IPS-18c (cell line): ENCODE measurements at regions not wholly inside any gene's neighbourhood (a gene's known extent, or its start where the extent isn't known, plus 50 kb on each side); places are given as distances from the start of the nearest gene placed in this dataset.

Experiments used
- H3K4me3 ChIP-seq: 2 replicates; pipeline ENCODE4 v1.7.0; 2013; ENCODE audit warnings: low read depth, mild to moderate bottlenecking, low read length, moderate library complexity; ENCODE audit not compliant: insufficient read depth
- H3K9me3 ChIP-seq: one replicate; pipeline ENCODE4 v1.6.1; 2013; ENCODE audit warnings: mild to moderate bottlenecking, low read length, moderate library complexity; ENCODE audit not compliant: control insufficient read depth, insufficient read depth

DNA sequence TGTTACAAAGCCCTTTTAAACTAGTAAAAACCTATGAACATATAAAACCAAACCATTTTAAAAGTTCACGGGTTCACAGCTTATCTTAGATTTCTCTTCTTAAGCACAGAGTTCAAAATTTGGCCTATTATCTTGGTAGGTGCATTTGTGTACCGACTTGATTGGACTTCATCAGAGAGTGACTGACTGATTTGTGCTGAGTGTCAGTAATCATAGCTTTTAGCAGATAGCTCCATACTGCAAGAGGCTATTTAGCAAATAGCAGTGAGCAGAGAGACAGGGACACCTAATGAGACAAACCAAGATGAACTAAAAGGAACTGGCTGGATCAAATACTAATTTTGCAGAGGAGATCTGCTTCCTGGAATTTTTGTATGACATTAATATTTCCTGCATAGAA lies 274.5 kb downstream of the PRR16 start:
- no peak overlapping the region for H3K4me3 ChIP-seq
- H3K9me3 ChIP-seq: no peaks in the 10 kb centered on the region

DNA sequence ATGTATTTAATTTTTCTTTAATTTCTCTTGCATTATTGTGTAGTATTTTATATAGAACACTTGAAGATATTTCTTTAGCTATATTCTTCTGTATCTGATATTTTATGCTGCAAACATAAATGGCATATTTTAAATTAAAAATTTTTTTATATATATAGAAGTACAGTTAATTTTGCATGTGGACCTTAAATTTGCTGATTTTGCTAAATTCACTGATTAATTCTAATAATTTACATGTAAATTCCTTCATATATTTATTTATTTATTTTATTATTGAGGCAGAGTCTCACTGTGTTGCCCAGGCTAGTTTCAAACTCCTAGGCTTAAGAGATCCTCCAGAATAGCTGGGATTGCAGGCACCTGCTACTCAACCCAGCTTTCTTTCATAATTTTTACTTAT lies 276.9 kb downstream of the PRR16 start:
- H3K9me3 ChIP-seq: no peaks in the 10 kb centered on the region

DNA sequence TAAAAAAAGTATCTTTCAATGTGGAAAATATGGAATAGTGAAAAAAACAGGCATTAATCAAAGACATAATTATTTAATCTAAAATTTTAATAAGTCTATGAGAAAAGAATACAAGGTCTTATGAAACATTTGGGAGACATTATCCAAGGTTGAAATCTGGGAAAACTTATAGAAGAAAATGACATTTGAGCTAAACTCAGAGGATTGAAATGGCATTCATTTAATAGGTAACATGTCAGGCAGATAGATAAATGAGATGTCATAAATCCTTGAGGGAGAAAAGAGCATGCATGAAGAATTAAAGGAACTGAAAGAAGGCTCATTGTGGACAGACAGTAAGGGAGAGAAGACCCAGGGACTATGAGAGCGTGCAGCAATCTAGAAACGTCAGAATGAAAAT lies 284.4 kb downstream of the PRR16 start:
- H3K9me3 ChIP-seq: no peaks in the 10 kb centered on the region
- H3K4me3 ChIP-seq: no peak overlapping the region

More for the DNA sequence above, 276.9 kb downstream of the PRR16 start:
- H3K4me3 ChIP-seq: no peak overlapping the region

DNA sequence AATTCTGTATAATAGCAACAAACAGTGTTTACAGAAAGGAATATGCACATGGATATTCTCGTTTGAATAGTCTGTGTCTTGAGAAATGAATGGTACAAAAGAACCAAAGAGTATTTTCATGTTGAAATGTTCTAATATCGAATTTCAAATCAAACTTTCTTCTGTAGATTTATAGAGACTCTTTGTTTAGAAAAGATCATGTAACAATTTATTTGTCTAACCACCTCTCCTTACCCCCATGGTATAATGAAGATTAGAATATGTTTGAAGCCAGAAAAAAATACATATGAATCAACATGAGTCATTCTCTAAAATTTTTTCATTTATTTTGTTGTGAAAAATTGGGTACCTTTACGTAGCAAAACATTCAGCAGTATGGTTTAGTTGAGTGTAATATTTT lies 285.6 kb downstream of the PRR16 start:
- Histone ChIP-seq H3K4me3 (no peak overlapping the region), H3K9me3 (no peaks in the 10 kb centered on the region)

DNA sequence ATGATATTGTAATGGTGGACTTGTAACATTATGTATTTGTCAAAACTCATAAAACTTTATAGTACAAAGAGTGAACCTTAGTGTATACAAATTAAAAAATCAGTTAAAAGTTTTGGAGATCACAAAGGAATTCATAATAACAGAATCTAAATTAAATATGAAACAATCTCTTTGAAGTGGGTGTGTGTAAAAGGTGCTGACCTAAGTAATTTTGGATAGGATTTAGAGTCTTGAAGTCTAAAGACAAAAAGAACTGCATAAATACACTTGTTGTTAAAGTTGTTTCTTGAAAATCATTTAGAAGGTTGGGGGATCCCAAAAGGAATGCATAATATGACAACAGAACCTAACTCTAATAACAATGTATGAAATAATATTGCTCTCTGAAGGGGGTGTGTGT lies 295.5 kb downstream of the PRR16 start:
- Histone ChIP-seq H3K4me3 (no peak overlapping the region), H3K9me3 (no peaks in the 10 kb centered on the region)

DNA sequence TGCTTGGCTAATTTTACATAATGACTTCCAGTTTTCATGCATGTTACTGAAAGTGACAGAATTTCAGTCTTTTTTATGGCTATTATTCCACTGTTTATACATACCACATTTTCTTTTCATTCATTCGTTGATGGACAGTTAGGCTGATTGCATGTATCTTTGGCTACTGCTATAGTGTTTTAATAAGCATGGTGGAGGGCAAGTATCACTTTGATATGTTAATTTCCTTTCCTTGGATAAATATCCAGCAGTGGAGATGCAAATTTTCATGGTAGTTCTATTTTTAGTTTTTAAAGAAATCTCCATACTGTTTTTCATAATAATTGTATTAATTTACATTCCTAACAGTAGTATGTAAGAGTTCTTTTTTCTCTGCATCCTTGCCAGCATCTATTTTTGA lies 297.9 kb downstream of the PRR16 start:
- Histone ChIP-seq H3K4me3 (no peak overlapping the region), H3K9me3 (no peaks in the 10 kb centered on the region)

DNA sequence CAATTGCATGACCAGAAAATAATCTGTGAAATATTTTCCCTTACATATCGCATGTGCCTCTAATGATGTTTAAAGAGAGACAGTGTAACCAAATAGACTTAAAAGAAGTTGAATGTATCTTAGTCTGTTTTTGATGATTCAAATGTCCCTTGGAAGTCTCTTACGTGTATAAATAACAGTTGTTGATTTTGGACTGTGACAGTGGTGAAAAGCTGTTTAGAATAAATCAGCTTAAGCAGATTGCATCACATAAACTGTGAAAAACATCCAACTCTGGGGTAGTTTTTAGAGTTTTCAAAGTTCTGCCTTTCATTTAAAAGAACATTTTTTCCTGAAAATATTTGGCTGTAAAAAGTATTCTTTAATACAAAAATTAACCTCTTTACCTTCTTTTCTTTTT lies 301.1 kb downstream of the PRR16 start:
- no peak overlapping the region for H3K4me3 ChIP-seq
- no peaks in the 10 kb centered on the region for H3K9me3 ChIP-seq

DNA sequence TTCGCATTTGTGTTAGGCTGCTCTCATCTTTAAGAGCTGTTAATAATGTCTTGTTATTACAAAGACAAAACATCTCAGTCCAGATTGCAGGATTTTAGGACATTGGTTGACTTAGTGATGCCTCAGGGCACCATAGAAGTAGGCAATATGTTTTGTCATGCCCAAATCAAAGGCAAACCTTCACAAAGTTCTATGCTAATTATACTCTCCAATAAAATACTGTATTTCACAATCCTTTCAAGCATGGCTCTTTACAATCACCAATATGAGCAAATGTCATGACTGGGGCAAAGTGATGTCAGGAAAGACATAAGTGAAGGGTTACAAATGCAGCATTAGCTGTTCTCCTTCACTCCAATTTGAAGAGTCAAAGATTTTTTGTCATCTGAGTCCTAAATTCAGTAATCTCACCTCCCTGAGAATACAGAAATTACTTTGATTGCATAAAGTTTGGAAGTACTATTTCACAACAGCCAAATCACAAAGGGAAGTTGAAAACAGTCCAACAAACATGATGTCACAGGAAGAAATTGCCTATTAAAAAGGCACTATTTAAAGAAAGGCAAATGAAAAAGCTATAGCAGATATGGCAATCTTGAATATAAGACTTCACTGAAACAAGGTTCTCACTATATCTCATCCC lies 303.2 kb downstream of the PRR16 start:
- H3K9me3 ChIP-seq: no peaks in the 10 kb centered on the region
- no peak overlapping the region for H3K4me3 ChIP-seq

DNA sequence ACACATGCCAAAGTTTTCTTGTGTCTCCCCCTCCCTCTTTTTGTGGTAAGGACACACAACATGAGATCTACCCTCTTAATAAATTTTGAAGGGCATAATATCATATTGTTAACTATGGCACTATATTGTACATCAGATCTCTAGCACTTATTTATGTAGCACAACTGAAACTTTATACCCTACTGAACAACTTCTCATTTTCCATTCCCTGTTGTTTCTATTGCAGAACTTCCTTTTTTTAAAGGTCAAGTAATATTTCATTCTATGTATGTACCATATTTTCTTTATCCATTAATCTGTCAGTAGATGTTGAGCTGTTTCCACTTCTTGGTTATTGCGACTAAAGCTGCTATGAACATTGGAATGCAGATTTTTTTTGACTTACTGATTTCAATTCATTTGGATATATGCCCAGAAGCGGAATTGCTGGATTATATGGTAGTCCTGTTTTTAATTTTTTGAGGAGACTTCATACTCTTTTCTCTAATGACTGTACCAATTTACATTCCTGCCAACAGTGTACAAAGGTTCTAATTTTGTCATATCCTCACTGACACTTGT lies 305.3 kb downstream of the PRR16 start:
- Histone ChIP-seq H3K4me3 (no peak overlapping the region), H3K9me3 (no peaks in the 10 kb centered on the region)

DNA sequence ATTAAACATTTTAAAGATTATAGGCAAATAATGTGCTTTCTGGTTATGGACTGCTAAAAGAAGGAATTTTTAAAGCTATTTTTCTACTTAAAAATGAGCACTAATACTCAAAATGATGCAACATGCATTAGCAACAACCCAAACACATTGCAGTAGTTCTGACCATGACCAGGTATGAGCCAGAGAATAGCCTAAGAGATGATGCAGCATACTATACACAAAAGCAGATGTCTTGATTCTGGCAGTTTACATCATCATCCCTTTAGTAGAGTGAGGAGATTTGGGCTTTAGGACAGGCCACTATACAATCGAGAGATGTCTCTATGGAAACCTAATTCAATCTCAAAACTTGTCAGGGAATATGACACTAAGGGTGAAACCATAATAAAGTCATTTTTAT lies 307.1 kb downstream of the PRR16 start:
- H3K9me3 ChIP-seq: no peaks in the 10 kb centered on the region
- no peak overlapping the region for H3K4me3 ChIP-seq

DNA sequence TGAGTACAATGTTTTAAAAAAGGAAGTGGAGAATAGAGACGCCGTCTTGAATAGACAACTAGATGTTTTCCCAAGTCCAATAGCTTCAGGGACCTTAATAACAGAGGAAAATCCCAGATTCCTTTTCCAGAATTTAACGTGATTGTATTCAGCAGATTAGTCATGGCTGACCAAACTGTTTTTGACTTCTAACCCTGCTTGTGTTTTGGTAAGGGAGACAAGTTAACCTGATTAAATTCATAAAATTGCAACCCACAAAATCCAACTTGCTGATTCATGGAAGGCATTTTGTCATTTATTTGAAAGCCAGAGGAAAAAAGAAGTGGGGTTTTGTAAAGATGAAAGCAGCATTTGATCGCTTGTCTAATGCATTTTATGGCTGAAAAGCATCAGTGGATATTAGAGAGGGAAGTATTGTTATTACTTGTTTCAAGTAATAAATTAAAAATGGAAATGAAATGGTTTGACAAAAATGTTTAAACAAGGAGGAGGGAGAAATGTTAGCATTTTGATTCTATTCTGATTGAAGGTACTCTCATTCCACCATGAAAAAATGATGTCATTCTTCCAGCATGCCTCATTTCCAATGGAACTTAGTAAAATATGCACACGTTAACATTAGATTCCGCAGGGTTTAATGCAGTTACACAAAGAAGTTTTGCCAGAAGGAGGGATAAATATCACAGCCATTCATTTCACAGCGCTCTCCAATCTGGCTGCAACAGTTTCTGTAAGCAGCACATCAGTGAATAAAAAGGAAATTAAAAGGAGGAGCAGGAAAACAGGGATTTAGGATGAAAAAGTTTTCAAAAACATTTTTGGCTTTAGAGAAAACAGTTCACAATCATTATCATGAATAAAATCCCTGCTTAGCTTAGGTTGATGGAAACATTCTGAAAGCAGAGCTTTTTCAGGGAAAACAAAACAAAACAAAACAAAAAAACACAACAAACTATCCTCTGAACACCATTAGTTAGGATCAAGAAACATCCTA lies 314.7 kb downstream of the PRR16 start:
- no peaks in the 10 kb centered on the region for H3K9me3 ChIP-seq
- no peak overlapping the region for H3K4me3 ChIP-seq

DNA sequence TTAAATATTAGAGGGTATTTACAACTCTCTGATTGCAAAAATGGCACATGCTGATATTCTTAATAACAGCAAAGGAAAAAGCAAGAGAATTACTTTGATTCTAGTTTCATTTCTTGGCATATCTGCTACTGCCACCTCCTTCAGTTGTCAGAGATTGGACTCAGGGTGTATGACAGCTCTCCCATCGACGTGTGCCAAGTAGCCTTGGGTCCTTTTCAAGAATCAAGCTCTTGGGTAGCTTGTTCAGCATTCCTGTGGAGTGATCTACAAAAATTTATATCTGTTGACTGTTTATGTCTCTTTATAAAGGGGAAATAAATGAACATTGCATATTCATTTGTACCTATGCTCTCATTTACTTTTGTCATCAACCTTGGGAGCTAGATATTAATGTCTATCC lies 315.6 kb downstream of the PRR16 start:
- Histone ChIP-seq H3K4me3 (no peak overlapping the region), H3K9me3 (no peaks in the 10 kb centered on the region)

DNA sequence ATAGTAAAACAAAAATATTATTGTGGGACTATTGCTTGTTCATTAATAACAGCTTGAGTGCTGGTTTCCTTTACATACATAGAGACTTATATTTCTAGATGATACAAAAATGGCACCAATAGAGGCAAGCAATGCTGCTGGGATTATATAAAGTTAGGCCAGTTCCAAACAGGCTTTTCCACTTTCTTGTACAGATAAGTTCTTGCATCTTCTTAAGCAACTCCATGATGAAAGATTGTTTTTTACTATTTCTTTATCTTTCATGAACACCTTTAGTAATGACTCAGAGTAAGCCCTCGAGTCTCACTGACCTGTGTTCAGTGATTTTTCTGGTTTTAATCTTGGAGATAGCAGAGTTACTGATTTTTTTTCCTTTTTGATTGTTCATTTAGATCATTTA lies 324.4 kb downstream of the PRR16 start:
- no peaks in the 10 kb centered on the region for H3K9me3 ChIP-seq
- H3K4me3 ChIP-seq: no peak overlapping the region

DNA sequence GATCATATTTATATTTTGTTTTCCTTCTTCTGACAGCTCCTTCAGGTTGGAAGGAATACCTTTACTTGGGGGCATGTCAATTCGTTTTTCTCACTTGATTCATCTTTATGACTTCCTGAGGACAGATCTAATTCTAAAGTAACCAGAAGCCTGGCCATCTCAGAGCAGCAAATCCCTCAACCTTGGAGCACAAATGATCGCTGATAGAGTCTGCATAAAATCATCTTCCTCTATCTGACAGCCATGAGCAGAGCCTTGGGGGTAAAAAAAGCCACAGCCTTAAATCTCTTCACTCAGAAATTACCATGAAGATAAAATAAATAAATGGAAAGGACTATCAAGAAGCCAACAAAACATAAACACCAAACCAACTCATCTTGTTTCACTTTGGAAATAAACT lies 325.8 kb downstream of the PRR16 start:
- Histone ChIP-seq H3K4me3 (no peak overlapping the region), H3K9me3 (no peaks in the 10 kb centered on the region)

DNA sequence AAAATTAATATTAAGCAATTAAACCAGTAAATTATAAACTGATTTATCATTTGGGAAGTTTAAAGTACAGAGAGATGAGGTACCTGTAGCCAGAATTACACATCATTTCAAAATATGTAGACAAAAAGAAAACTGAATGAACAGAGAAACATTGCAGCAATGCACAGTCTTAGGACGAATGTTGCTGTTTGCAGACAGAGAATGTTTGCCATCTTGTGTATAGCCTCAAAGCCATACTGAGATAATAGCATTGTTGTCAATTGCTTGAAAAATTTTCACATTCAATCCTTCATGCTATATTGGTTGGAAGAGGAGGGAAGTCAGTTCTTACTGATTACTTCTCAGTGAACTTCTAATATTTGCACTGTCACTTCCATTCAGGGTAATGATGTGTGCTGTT lies 326.2 kb downstream of the PRR16 start:
- Histone ChIP-seq H3K4me3 (no peak overlapping the region), H3K9me3 (no peaks in the 10 kb centered on the region)

DNA sequence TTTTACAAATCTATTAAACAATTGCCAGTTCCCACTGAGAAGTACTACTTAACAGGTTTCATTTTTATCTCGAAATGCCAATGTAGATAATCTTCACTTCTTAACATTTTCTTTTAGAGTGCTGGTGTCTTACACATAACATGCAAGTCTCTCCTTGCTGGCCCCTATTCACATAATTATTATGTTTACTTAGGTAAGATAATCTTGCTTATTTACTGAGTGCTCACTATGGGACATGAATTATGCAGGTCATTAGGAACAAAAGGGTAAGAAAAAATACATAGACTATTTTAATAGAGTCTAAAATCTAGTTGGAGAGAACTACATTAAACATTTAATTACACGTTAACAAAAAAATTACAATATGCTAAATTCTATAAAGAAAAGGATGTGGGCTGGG lies 328.4 kb downstream of the PRR16 start:
- no peaks in the 10 kb centered on the region for H3K9me3 ChIP-seq
- H3K4me3 ChIP-seq: no peak overlapping the region

DNA sequence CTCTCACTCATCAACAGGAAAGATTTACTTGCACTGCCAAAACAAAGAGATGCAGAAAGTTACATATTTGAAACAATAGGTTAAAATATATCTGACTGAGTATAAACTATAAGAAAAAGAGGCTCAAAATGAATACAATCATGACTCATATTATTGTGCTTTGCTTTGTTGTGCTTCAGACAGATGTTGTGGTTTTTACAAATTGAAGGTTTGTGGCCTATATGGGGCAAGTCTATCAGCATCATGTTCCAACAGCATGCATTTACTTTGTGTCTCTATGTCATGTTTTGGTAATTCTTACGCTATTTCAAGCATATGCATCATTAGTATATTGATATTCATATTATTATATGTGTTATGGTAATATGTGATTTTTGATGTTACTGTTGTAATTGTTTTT lies 330.0 kb downstream of the PRR16 start:
- Histone ChIP-seq H3K9me3 (no peaks in the 10 kb centered on the region), H3K4me3 (no peak overlapping the region)

DNA sequence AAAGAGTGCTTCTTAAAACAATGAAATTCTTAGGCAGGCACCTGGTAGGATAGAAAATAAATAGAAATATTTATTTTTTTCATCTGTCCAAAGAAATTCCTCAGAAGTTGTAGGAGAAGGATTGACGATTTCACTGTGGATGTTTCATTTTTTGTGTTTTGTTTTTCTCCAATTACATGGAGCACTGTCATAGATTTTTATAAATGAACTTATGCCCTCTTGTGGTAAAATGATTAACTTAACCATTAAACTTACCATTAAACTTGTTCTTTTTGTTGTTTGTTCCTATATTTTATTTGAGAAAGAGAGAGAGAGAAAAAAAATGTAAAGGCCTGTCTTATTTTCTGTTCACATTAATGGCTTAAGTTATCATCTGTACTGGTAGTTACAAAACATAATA lies 339.2 kb downstream of the PRR16 start:
- Histone ChIP-seq H3K9me3 (no peaks in the 10 kb centered on the region), H3K4me3 (no peak overlapping the region)
